ENCODE measurements at regions not wholly inside any gene's neighbourhood (a gene's known extent, or its start where the extent isn't known, plus 50 kb on each side); places are given as distances from the start of the nearest gene placed in this dataset.

GRCh38 chr20:3339076-3339475 lies 68.4 kb downstream of the DNAAF9 start:
- H3K79me1 ChIP-seq (replicated peaks; ENCODE audit: low read length, poor library complexity, severe bottlenecking) = peaks cover 5% of the 10 kb centered on the region
- H3K9ac ChIP-seq (ENCODE audit: low read length) = no peak overlapping the region
- H2AFZ ChIP-seq (ENCODE audit: low read depth, low read length) = no peak overlapping the region
- no peak overlapping the region for H2BK120ac ChIP-seq (ENCODE audit: low read depth, low read length)
- H3K4ac ChIP-seq (ENCODE audit: low read depth in 1 of 2, low read length in 2 of 2) = no peak overlapping the region
- H3K4me1 ChIP-seq (ENCODE audit: control insufficient read depth, insufficient read depth, low read depth, low read length) = no peaks in the 10 kb centered on the region
- no peak overlapping the region for H2BK12ac ChIP-seq (ENCODE audit: low read length in 2 of 2)
- H3K9me3 ChIP-seq (ENCODE audit: control insufficient read depth, low read length) = no peaks in the 10 kb centered on the region
- H3K27me3 ChIP-seq (ENCODE audit: control insufficient read depth in 1 of 2, insufficient read depth in 1 of 2, low read length in 2 of 2) = no peaks in the 10 kb centered on the region
- no peak overlapping the region for H4K8ac ChIP-seq (ENCODE audit: low read length)
- DNase-seq = no peak
- WGBS = 100% methylated on average over 1 of the region's 1 CpG
- no peak overlapping the region for H3K4me3 ChIP-seq (ENCODE audit: insufficient read depth in 1 of 2, low read depth in 1 of 2, low read length in 2 of 2)
- no peak overlapping the region for H2AK5ac ChIP-seq (ENCODE audit: low read length, severe bottlenecking)
- H2BK5ac ChIP-seq (ENCODE audit: low read depth, low read length, poor library complexity, severe bottlenecking) = no peak overlapping the region
- H3K18ac ChIP-seq (ENCODE audit: low read depth in 1 of 2, low read length in 2 of 2) = no peak overlapping the region
- no peak overlapping the region for H2BK15ac ChIP-seq (ENCODE audit: low read depth, poor library complexity, severe bottlenecking)
- no peak overlapping the region for H3K23ac ChIP-seq (ENCODE audit: low read length in 2 of 2)
- peaks cover 12 to 57% of the 10 kb centered on the region in 2 experiments for H3K36me3 ChIP-seq (ENCODE audit: control insufficient read depth in 1 of 2, insufficient read depth in 2 of 2, low read depth in 1 of 2, low read length in 2 of 2)
- no peak overlapping the region for H3K4me2 ChIP-seq (ENCODE audit: low read length, poor library complexity, severe bottlenecking)
- no peak overlapping the region for H4K91ac ChIP-seq (ENCODE audit: low read length)
- no peak overlapping the region for H3K27ac ChIP-seq (ENCODE audit: low read length, poor library complexity, severe bottlenecking)
- no peak overlapping the region for H3K14ac ChIP-seq (ENCODE audit: low read length in 2 of 2)

- DNase-seq = no peak
- Histone ChIP-seq H3K9me3 (ENCODE audit: control insufficient read depth, low read length) (no peaks in the 10 kb centered on the region), H2AK5ac (ENCODE audit: low read length, severe bottlenecking) (no peak overlapping the region), H3K18ac (ENCODE audit: low read depth in 1 of 2, low read length in 2 of 2) (no peak overlapping the region), H3K79me1 (replicated peaks; ENCODE audit: low read length, poor library complexity, severe bottlenecking) (peaks cover 2% of the 10 kb centered on the region), H3K23ac (ENCODE audit: low read length in 2 of 2) (no peak overlapping the region), H3K27me3 (ENCODE audit: control insufficient read depth in 1 of 2, insufficient read depth in 1 of 2, low read length in 2 of 2) (no peaks in the 10 kb centered on the region), H3K36me3 (ENCODE audit: control insufficient read depth in 1 of 2, insufficient read depth in 2 of 2, low read depth in 1 of 2, low read length in 2 of 2) (peaks cover 18 to 62% of the 10 kb centered on the region in 2 experiments), H3K4me3 (ENCODE audit: insufficient read depth in 1 of 2, low read depth in 1 of 2, low read length in 2 of 2) (no peak overlapping the region), H3K4ac (ENCODE audit: low read depth in 1 of 2, low read length in 2 of 2) (no peak overlapping the region), H2BK12ac (ENCODE audit: low read length in 2 of 2) (no peak overlapping the region), H3K14ac (ENCODE audit: low read length in 2 of 2) (no peak overlapping the region), H2BK15ac (ENCODE audit: low read depth, poor library complexity, severe bottlenecking) (no peak overlapping the region), H2AFZ (ENCODE audit: low read depth, low read length) (no peak overlapping the region), H4K8ac (ENCODE audit: low read length) (no peak overlapping the region), H3K4me2 (ENCODE audit: low read length, poor library complexity, severe bottlenecking) (no peak overlapping the region), H2BK120ac (ENCODE audit: low read depth, low read length) (no peak overlapping the region), H3K9ac (ENCODE audit: low read length) (no peak overlapping the region), H3K27ac (ENCODE audit: low read length, poor library complexity, severe bottlenecking) (no peak overlapping the region), H4K91ac (ENCODE audit: low read length) (no peak overlapping the region), H3K4me1 (ENCODE audit: control insufficient read depth, insufficient read depth, low read depth, low read length) (no peaks in the 10 kb centered on the region), H2BK5ac (ENCODE audit: low read depth, low read length, poor library complexity, severe bottlenecking) (no peak overlapping the region)
- 95% methylated on average over 8 of the region's 8 CpGs for WGBS
These were observed 73.1 kb downstream of the DNAAF9 start for GRCh38 chr20:3334156-3334943.

DNA sequence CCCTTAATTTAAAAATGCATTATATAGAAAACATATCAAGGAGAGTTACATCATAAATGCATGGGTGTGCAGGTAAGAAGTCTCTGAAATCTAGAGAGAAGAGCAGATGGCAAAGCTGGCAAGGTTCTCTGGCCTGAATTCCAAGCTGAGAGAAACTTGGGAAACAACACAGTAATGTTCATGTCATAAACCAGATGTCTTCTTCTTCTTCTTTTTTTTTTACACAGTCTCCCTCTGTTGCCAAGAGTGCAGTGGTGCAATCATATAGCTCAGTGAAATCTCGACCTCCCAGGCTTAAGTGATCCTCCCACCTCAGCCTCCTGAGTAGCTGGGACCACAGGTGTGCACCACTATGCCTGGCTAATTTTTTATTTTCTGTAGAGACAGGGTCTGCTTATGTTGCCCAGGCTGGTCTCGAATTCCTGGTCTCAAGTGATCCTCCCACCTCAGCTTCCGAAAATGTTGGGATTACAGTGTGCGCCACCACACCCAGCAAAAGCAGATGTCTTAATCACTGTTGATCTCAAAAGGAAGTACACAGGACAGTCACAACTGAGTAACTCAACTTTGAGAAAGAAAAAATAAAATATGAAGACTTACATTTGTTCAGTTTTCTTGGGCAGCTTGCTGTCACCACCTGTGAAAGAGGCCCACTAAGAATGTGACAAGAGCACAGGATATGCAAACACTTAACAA lies 77.3 kb downstream of the DNAAF9 start:
- Histone ChIP-seq H2BK12ac (ENCODE audit: low read length in 2 of 2) (no peak overlapping the region), H3K23ac (ENCODE audit: low read length in 2 of 2) (no peak overlapping the region), H4K91ac (ENCODE audit: low read length) (no peak overlapping the region), H3K14ac (ENCODE audit: low read length in 2 of 2) (no peak overlapping the region), H3K27me3 (ENCODE audit: control insufficient read depth in 1 of 2, insufficient read depth in 1 of 2, low read length in 2 of 2) (no peaks in the 10 kb centered on the region), H3K9me3 (ENCODE audit: control insufficient read depth, low read length) (no peaks in the 10 kb centered on the region), H3K9ac (ENCODE audit: low read length) (no peak overlapping the region), H3K18ac (ENCODE audit: low read depth in 1 of 2, low read length in 2 of 2) (no peak overlapping the region), H3K4me3 (ENCODE audit: insufficient read depth in 1 of 2, low read depth in 1 of 2, low read length in 2 of 2) (no peak overlapping the region), H3K4me2 (ENCODE audit: low read length, poor library complexity, severe bottlenecking) (no peak overlapping the region), H2AK5ac (ENCODE audit: low read length, severe bottlenecking) (no peak overlapping the region), H3K79me1 (replicated peaks; ENCODE audit: low read length, poor library complexity, severe bottlenecking) (peaks cover 5% of the 10 kb centered on the region), H2BK120ac (ENCODE audit: low read depth, low read length) (no peak overlapping the region), H3K27ac (ENCODE audit: low read length, poor library complexity, severe bottlenecking) (no peak overlapping the region), H3K36me3 (ENCODE audit: control insufficient read depth in 1 of 2, insufficient read depth in 2 of 2, low read depth in 1 of 2, low read length in 2 of 2) (peaks cover 38 to 77% of the 10 kb centered on the region in 2 experiments), H2BK15ac (ENCODE audit: low read depth, poor library complexity, severe bottlenecking) (no peak overlapping the region), H4K8ac (ENCODE audit: low read length) (no peak overlapping the region), H3K4me1 (ENCODE audit: control insufficient read depth, insufficient read depth, low read depth, low read length) (no peaks in the 10 kb centered on the region), H2AFZ (ENCODE audit: low read depth, low read length) (no peak overlapping the region), H3K4ac (ENCODE audit: low read depth in 1 of 2, low read length in 2 of 2) (no peak overlapping the region), H2BK5ac (ENCODE audit: low read depth, low read length, poor library complexity, severe bottlenecking) (no peak overlapping the region)
- DNase-seq = no peak
- 100% methylated on average over 3 of the region's 4 CpGs for WGBS

DNA sequence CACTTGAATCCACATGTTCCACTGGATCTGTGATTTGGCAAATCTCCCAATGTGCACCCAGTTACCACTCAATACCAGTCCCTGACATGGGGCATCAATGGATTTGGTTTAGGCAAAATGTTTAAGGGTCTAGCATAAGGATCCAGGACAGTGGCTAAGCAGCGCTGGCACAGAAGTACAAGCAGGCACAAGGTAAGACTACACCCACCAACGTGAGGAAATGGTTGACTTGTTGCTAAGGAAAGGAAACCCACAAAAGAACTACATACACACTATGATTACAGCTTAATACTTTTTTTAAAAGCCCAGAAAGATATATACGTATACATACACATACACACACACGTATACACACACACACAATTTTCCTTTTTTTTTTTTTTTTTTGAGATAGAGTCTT lies 79.0 kb downstream of the DNAAF9 start:
- Histone ChIP-seq H2BK12ac (ENCODE audit: low read length in 2 of 2) (no peak overlapping the region), H3K4me1 (ENCODE audit: control insufficient read depth, insufficient read depth, low read depth, low read length) (no peaks in the 10 kb centered on the region), H3K9me3 (ENCODE audit: control insufficient read depth, low read length) (no peaks in the 10 kb centered on the region), H3K79me1 (replicated peaks; ENCODE audit: low read length, poor library complexity, severe bottlenecking) (peaks cover 5% of the 10 kb centered on the region), H4K8ac (ENCODE audit: low read length) (no peak overlapping the region), H3K4ac (ENCODE audit: low read depth in 1 of 2, low read length in 2 of 2) (no peak overlapping the region), H3K36me3 (ENCODE audit: control insufficient read depth in 1 of 2, insufficient read depth in 2 of 2, low read depth in 1 of 2, low read length in 2 of 2) (peaks cover 48 to 77% of the 10 kb centered on the region in 2 experiments), H2AFZ (ENCODE audit: low read depth, low read length) (no peak overlapping the region), H3K14ac (ENCODE audit: low read length in 2 of 2) (no peak overlapping the region), H3K27ac (ENCODE audit: low read length, poor library complexity, severe bottlenecking) (no peak overlapping the region), H3K9ac (ENCODE audit: low read length) (no peak overlapping the region), H2BK15ac (ENCODE audit: low read depth, poor library complexity, severe bottlenecking) (no peak overlapping the region), H2AK5ac (ENCODE audit: low read length, severe bottlenecking) (no peak overlapping the region), H3K4me2 (ENCODE audit: low read length, poor library complexity, severe bottlenecking) (no peak overlapping the region), H3K27me3 (ENCODE audit: control insufficient read depth in 1 of 2, insufficient read depth in 1 of 2, low read length in 2 of 2) (no peaks in the 10 kb centered on the region), H3K18ac (ENCODE audit: low read depth in 1 of 2, low read length in 2 of 2) (no peak overlapping the region), H3K4me3 (ENCODE audit: insufficient read depth in 1 of 2, low read depth in 1 of 2, low read length in 2 of 2) (no peak overlapping the region), H2BK5ac (ENCODE audit: low read depth, low read length, poor library complexity, severe bottlenecking) (no peak overlapping the region), H3K23ac (ENCODE audit: low read length in 2 of 2) (no peak overlapping the region), H2BK120ac (ENCODE audit: low read depth, low read length) (no peak overlapping the region), H4K91ac (ENCODE audit: low read length) (no peak overlapping the region)
- WGBS = 97% methylated on average over 4 of the region's 4 CpGs
- DNase-seq = no peak

Data from mesenchymal stem cell (in vitro differentiated cells and primary cell).